GM19099 (cell line): ENCODE measurements at regions not wholly inside any gene's neighbourhood (a gene's known extent, or its start where the extent isn't known, plus 50 kb on each side); places are given as distances from the start of the nearest gene placed in this dataset.

Experiments used
- POLR2A ChIP-seq: IDR thresholded peaks from 3 replicates; pipeline ENCODE4 v1.6.1; 2011; ENCODE audit warnings: low read depth; ENCODE audit not compliant: insufficient read length; ENCODE audit errors: extremely low read depth

- no peak for TF ChIP-seq POLR2A
These were observed 87.3 kb downstream of the SEC61B start for GRCh38 chr9:99309141-99309939.

- no peak for TF ChIP-seq POLR2A
These were observed 90.7 kb downstream of the SEC61B start for GRCh38 chr9:99312736-99313135.

- no peak for TF ChIP-seq POLR2A
These were observed 97.0 kb downstream of the SEC61B start for GRCh38 chr9:99319048-99319447.

GRCh38 chr9:99322299-99322698, 100.2 kb downstream of the SEC61B start:
- no peak for TF ChIP-seq POLR2A

- no peak for TF ChIP-seq POLR2A
These were observed 104.2 kb downstream of the SEC61B start for GRCh38 chr9:99326112-99326916.

GRCh38 chr9:99326917-99327189, 104.8 kb downstream of the SEC61B start:
- TF ChIP-seq POLR2A, result no peak

GRCh38 chr9:99327667-99328066, 105.6 kb downstream of the SEC61B start:
- TF ChIP-seq POLR2A, result no peak

GRCh38 chr9:99335280-99335679, 113.2 kb downstream of the SEC61B start:
- TF ChIP-seq POLR2A, result no peak

GRCh38 chr9:99336005-99336404, 113.9 kb downstream of the SEC61B start:
- no peak for TF ChIP-seq POLR2A

- no peak for TF ChIP-seq POLR2A
These were observed 114.4 kb downstream of the SEC61B start for GRCh38 chr9:99336531-99336930.

- TF ChIP-seq POLR2A, result no peak
These were observed 118.2 kb downstream of the SEC61B start for GRCh38 chr9:99340281-99340680.

- no peak for TF ChIP-seq POLR2A
These were observed 119.6 kb downstream of the SEC61B start for GRCh38 chr9:99341686-99342085.

- no peak for TF ChIP-seq POLR2A
These were observed 123.4 kb downstream of the SEC61B start for GRCh38 chr9:99345451-99345850.

GRCh38 chr9:99345942-99346341, 123.9 kb downstream of the SEC61B start:
- no peak for TF ChIP-seq POLR2A

GRCh38 chr9:99347568-99347967, 125.5 kb downstream of the SEC61B start:
- TF ChIP-seq POLR2A, result no peak

GRCh38 chr9:99348289-99348688, 126.2 kb downstream of the SEC61B start:
- TF ChIP-seq POLR2A, result no peak
